ENCODE measurements at regions not wholly inside any gene's neighbourhood (a gene's known extent, or its start where the extent isn't known, plus 50 kb on each side); places are given as distances from the start of the nearest gene placed in this dataset.

- TF ChIP-seq CBX8 (IDR thresholded peaks at IDR 0.05; ENCODE audit: borderline replicate concordance, extremely low read depth, low read depth, low read length, poor library complexity, severe bottlenecking) (no peak), SMAD4 (CRISPR knock-in tag; conservative IDR thresholded peaks at IDR 0.05) (no peak), NFRKB (IDR thresholded peaks at IDR 0.05; ENCODE audit: low read depth) (no peak), ZEB2 (IDR thresholded peaks at IDR 0.05) (no peak), ELK1 (CRISPR knock-in tag; IDR thresholded peaks at IDR 0.05) (no peak), ZNF583 (CRISPR knock-in tag; IDR thresholded peaks at IDR 0.05) (no peak)
- TF ChIP-seq, protein P1, sequence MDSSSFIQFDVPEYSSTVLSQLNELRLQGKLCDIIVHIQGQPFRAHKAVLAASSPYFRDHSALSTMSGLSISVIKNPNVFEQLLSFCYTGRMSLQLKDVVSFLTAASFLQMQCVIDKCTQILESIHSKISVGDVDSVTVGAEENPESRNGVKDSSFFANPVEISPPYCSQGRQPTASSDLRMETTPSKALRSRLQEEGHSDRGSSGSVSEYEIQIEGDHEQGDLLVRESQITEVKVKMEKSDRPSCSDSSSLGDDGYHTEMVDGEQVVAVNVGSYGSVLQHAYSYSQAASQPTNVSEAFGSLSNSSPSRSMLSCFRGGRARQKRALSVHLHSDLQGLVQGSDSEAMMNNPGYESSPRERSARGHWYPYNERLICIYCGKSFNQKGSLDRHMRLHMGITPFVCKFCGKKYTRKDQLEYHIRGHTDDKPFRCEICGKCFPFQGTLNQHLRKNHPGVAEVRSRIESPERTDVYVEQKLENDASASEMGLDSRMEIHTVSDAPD (CRISPR knock-in tag; IDR thresholded peaks at IDR 0.05): no peak
Measured at GRCh38 chr9:16118043-16118442, 565.2 kb downstream of the CCDC171 start (continued).

DNA sequence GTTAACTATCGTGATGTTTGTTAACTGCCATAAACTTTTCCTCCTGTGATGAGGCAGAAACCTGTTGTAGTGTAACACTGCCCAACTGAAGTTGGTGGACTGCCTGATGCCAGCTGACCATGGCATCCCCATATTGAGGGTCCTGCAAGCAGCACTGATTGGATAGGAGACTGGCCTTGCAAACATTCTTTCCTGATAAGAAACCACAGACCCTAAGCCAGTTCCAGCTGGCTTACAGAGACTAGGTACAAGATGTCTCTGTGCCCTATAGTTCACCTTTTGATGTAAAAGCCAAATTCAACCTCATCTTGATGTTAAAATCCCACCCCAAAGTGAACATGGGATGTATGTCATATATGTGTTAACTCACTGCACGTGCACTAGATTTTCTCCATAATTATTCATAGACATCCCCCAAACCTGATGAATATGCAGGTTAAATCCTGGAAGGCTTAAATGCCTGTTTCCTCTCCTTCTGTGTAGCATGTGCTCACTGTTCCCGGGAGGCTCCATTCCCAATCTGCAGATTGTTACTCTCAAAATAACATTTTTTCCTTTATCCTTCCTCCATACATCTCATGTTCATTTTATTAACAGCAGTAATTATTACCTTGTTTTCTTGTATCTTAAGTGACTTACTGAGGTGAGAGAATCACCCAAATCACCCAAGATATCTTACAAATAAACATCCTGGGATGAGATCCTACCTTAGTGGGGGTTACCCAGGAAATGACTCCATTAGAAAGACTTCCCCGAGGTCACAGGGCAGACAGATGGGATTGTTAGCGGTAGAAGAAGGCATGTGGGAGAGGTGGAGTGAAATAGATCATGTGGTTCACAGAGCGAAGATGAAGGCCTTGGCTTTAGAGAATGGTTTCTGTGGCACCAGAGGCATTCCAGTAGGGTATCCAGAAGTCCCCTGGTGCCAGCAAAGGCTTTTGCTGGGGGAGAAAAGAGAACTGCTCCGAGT is 566.7 kb downstream of the CCDC171 start:
- H2AFZ ChIP-seq (ENCODE audit: low read depth, low read length): no peak overlapping the region
- H3K27me3 ChIP-seq (ENCODE audit: control insufficient read depth in 2 of 2, insufficient read depth in 2 of 2, low read length in 2 of 2): no peaks in the 10 kb centered on the region
- no peaks in the 10 kb centered on the region for H3K9me3 ChIP-seq (replicated peaks; ENCODE audit: control insufficient read depth, insufficient read depth, low read depth, low read length)
- H4K20me1 ChIP-seq (replicated peaks; ENCODE audit: control insufficient read depth, insufficient read depth, low read length): no peaks in the 10 kb centered on the region
- H3K4me2 ChIP-seq (ENCODE audit: insufficient read depth, low read length): no peak overlapping the region
- CTCF ChIA-PET (ENCODE audit: low intra/inter-chr PET ratio): no interaction called here
- POLR2A ChIA-PET: no interaction called here
- DNase-seq (ENCODE audit: extremely low read depth in 1 of 4, low spot score in 3 of 4) (no peak), FAIRE-seq (no peak), ATAC-seq (no peak)
- 2% methylated on average over 6 of the region's 7 CpGs for WGBS (ENCODE audit: insufficient coverage, low coverage, missing lambda C conversion rate)
- no peak overlapping the region for H3K9ac ChIP-seq (ENCODE audit: insufficient read depth in 1 of 2, low read depth in 2 of 2, low read length in 2 of 2)
- no TSS peak for BruUV-seq (replicated peaks)
- H3K36me3 ChIP-seq (ENCODE audit: control insufficient read depth, insufficient read depth, low read length): no peaks in the 10 kb centered on the region
- intact Hi-C loops (cut with micrococcal nuclease) (no loop called here), in situ Hi-C loops (cut with MboI) (no loop called here)
- H3K79me2 ChIP-seq (ENCODE audit: control insufficient read depth, insufficient read depth, low read length): no peaks in the 10 kb centered on the region
- no peak overlapping the region for H3K4me3 ChIP-seq
- no peaks in the 10 kb centered on the region for H3K4me1 ChIP-seq (replicated peaks in 1 of 2; ENCODE audit: control insufficient read depth in 2 of 2, insufficient read depth in 2 of 2, low read length in 2 of 2)
- no peaks in the 10 kb centered on the region for H3K9me1 ChIP-seq (ENCODE audit: control insufficient read depth, insufficient read depth, low read length)
- H3K27ac ChIP-seq (ENCODE audit: extremely low read depth, low read depth, low read length): no peak overlapping the region
- TF ChIP-seq, protein P2, sequence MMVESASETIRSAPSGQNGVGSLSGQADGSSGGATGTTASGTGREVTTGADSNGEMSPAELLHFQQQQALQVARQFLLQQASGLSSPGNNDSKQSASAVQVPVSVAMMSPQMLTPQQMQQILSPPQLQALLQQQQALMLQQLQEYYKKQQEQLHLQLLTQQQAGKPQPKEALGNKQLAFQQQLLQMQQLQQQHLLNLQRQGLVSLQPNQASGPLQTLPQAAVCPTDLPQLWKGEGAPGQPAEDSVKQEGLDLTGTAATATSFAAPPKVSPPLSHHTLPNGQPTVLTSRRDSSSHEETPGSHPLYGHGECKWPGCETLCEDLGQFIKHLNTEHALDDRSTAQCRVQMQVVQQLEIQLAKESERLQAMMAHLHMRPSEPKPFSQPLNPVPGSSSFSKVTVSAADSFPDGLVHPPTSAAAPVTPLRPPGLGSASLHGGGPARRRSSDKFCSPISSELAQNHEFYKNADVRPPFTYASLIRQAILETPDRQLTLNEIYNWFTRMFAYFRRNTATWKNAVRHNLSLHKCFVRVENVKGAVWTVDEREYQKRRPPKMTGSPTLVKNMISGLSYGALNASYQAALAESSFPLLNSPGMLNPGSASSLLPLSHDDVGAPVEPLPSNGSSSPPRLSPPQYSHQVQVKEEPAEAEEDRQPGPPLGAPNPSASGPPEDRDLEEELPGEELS (CRISPR knock-in tag; IDR thresholded peaks at IDR 0.05; ENCODE audit: borderline replicate concordance): no peak
- TF ChIP-seq SETDB1 (IDR thresholded peaks at IDR 0.05; ENCODE audit: low read length) (no peak), HOMEZ (CRISPR knock-in tag; IDR thresholded peaks at IDR 0.05) (no peak), HDAC2 (IDR thresholded peaks at IDR 0.05) (no peak), RHOXF2B (CRISPR knock-in tag; conservative IDR thresholded peaks at IDR 0.05) (no peak)
- TF ChIP-seq, protein P3, sequence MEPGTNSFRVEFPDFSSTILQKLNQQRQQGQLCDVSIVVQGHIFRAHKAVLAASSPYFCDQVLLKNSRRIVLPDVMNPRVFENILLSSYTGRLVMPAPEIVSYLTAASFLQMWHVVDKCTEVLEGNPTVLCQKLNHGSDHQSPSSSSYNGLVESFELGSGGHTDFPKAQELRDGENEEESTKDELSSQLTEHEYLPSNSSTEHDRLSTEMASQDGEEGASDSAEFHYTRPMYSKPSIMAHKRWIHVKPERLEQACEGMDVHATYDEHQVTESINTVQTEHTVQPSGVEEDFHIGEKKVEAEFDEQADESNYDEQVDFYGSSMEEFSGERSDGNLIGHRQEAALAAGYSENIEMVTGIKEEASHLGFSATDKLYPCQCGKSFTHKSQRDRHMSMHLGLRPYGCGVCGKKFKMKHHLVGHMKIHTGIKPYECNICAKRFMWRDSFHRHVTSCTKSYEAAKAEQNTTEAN (CRISPR knock-in tag; IDR thresholded peaks at IDR 0.05): no peak

All from K562 (cell line).